Breast epithelium (tissue), 3 donors: ENCODE measurements at regions not wholly inside any gene's neighbourhood (a gene's known extent, or its start where the extent isn't known, plus 50 kb on each side); places are given as distances from the start of the nearest gene placed in this dataset.

ENCODE experiments used
- CTCF ChIP-seq, 3 donors: fragments of 450-650 bp; IDR thresholded peaks; one replicate each; pipeline ENCODE4 v1.5.1; 2016 to 2017; ENCODE audit warnings: antibody characterized with exemption in 3 of 3, mild to moderate bottlenecking in 3 of 3, moderate library complexity in 3 of 3
- POLR2A ChIP-seq: fragments of 450-650 bp; IDR thresholded peaks from one replicate; pipeline ENCODE4 v1.6.1; 2016; ENCODE audit warnings: antibody characterized with exemption, mild to moderate bottlenecking, moderate library complexity
- POLR2AphosphoS5 ChIP-seq, 3 donors: sonication (generic); formaldehyde crosslinking; IDR thresholded peaks; one replicate each; pipeline ENCODE4 v1.6.1; 2017; ENCODE audit warnings: antibody characterized with exemption in 3 of 3

DNA sequence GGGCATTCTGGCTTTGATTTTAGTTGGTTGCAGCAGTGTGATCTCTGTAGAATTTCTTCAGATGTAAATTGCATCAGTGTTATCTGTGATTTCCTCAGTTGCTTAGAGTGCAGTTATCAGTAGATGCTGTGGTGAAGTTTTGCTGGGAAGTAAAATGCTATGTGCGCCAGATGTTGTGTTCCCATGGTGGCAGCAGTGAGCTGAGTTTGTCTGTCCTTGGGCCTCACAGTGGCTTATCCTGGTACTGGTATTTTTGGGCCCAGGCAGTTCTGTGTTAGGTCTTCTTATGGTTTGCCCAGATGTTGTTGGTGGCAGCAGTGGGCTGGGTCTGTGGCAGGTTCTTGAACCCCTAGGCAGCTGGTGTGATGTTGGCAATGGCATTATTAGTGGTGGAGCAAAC, 1242.1 kb downstream of the PLA2G4A start:
- TF ChIP-seq CTCF (IDR thresholded peaks at IDR 0.05), result no peak
- no peak for TF ChIP-seq POLR2AphosphoS5 (IDR thresholded peaks at IDR 0.05)
- TF ChIP-seq POLR2A, result no peak
